GM23338 (cell line): ENCODE measurements at regions not wholly inside any gene's neighbourhood (a gene's known extent, or its start where the extent isn't known, plus 50 kb on each side); places are given as distances from the start of the nearest gene placed in this dataset.

Experiments used
- CREB1 ChIP-seq: fragments of 250-450 bp; sonication (Bioruptor Pico); IDR thresholded peaks from 2 replicates; pipeline ENCODE4 v1.5.0; 2020; ENCODE audit warnings: low read depth, mild to moderate bottlenecking, moderate library complexity
- CTCF ChIP-seq, 2 experiments: fragments of 200-600 bp in 1 of 2; sonication (generic) in 1 of 2; conservative IDR thresholded peaks; 2 replicates each; pipeline versions ENCODE4 v1.5.1 to v1.6.1; 2016 to 2017; ENCODE audit warnings: antibody characterized with exemption in 2 of 2, low read depth in 2 of 2, mild to moderate bottlenecking in 2 of 2, moderate library complexity in 1 of 2
- EZH2 ChIP-seq: fragments of 200-600 bp; sonication (generic); IDR thresholded peaks from one replicate; pipeline ENCODE4 v1.8.0; 2017; ENCODE audit warnings: antibody characterized with exemption, mild to moderate bottlenecking, low read depth; ENCODE audit not compliant: unreplicated experiment
- JUNB ChIP-seq: IDR thresholded peaks from one replicate; pipeline ENCODE4 v1.6.1; 2016; ENCODE audit warnings: antibody characterized with exemption; ENCODE audit not compliant: unreplicated experiment
- REST ChIP-seq: IDR thresholded peaks from one replicate; pipeline ENCODE4 v1.6.1; 2018; ENCODE audit warnings: antibody characterized with exemption; ENCODE audit not compliant: unreplicated experiment
- STAT1 ChIP-seq: IDR thresholded peaks from one replicate; pipeline ENCODE4 v1.6.1; 2016; ENCODE audit warnings: antibody characterized with exemption; ENCODE audit not compliant: unreplicated experiment
- ZNF114 ChIP-seq: fragments of 250-450 bp; sonication (Bioruptor Pico); IDR thresholded peaks from 2 replicates; pipeline ENCODE4 v1.5.0; 2020; ENCODE audit warnings: mild to moderate bottlenecking, moderate library complexity
- ZNF331 ChIP-seq: fragments of 250-450 bp; sonication (Bioruptor Pico); IDR thresholded peaks from 2 replicates; pipeline ENCODE4 v1.5.0; 2020; ENCODE audit warnings: low read depth, mild to moderate bottlenecking, moderate library complexity

DNA sequence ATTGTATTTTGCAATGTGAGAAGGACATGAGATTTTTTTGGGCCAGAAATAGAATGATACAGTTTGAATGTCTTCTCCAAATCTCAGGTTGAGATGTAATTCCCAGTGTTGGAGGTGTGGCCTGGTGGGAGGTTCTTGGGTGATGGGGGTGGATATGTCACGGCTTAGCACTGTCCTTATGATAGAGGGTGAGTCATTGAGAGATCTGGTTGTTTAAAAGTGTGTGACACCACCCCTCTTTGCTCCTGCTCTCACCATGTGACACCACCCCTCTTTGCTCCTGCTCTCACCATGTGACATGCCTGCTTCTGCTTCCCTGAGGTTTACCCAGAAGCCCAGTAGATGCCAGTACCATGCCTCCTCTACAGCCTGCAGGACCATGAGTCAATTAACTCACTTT, 1226.9 kb downstream of the PCDH7 start:
- TF ChIP-seq CTCF (conservative IDR thresholded peaks at IDR 0.05; ENCODE audit: low read depth in 2 of 2) (no peak), EZH2 (no peak), REST (no peak), JUNB (no peak), ZNF331 (no peak), STAT1 (no peak), ZNF114 (CRISPR knock-in tag) (no peak), CREB1 (no peak)
